Common myeloid progenitor, CD34-positive (primary cell): ENCODE measurements at regions not wholly inside any gene's neighbourhood (a gene's known extent, or its start where the extent isn't known, plus 50 kb on each side); places are given as distances from the start of the nearest gene placed in this dataset.

Source experiments
- CTCF ChIA-PET: fragments of 350-600 bp; sonication (Branson Sonifier 250); formaldehyde crosslinking; loops from one replicate; lab custom pipeline; 2021; ENCODE audit warnings: antibody characterized with exemption; lab: Charles Lee
- POLR2A ChIA-PET: fragments of 350-600 bp; sonication (Branson Sonifier 250); formaldehyde crosslinking; loops from one replicate; lab custom pipeline; 2021; ENCODE audit warnings: antibody characterized with exemption; lab: Charles Lee
- DNase-seq, 3 donors: peaks; one replicate each; pipeline versions ENCODE4 v3.0.0 to v3.0.0-alpha.2; 2013
- H3K27ac ChIP-seq, 2 experiments: 1 replicate in 1 of 2; 2 replicates in 1 of 2; pipeline ENCODE4 v1.7.0; 2013; ENCODE audit warnings: inconsistent platforms in 2 of 2, low read length in 2 of 2, mild to moderate bottlenecking in 2 of 2, low read depth in 1 of 2, moderate library complexity in 1 of 2; ENCODE audit not compliant: severe bottlenecking in 2 of 2, insufficient read depth in 1 of 2, poor library complexity in 1 of 2
- H3K27me3 ChIP-seq, 5 experiments: replicated peaks in 2 of 5; 1 replicate in 3 of 5; 2 replicates in 2 of 5; pipeline versions ENCODE4 v1.6.1 to v1.7.0; 2013; ENCODE audit warnings: low read length in 4 of 5, mild to moderate bottlenecking in 2 of 5, moderate library complexity in 2 of 5, inconsistent platforms in 1 of 5; ENCODE audit not compliant: insufficient read depth in 5 of 5, control insufficient read depth in 4 of 5
- H3K36me3 ChIP-seq, 4 experiments: 1 replicate in 2 of 4; 2 replicates in 2 of 4; pipeline versions ENCODE4 v1.6.1 to v1.7.0; 2013; ENCODE audit warnings: low read length in 3 of 4, control low read depth in 1 of 4, mild to moderate bottlenecking in 1 of 4; ENCODE audit not compliant: control insufficient read depth in 4 of 4, insufficient read depth in 4 of 4
- H3K4me1 ChIP-seq, 4 experiments: 1 replicate in 3 of 4; 2 replicates in 1 of 4; pipeline versions ENCODE4 v1.6.1 to v1.7.1; 2013; ENCODE audit warnings: low read length in 3 of 4, mild to moderate bottlenecking in 3 of 4, control low read depth in 1 of 4, inconsistent platforms in 1 of 4, moderate library complexity in 1 of 4; ENCODE audit not compliant: control insufficient read depth in 4 of 4, insufficient read depth in 4 of 4; ENCODE audit errors: control extremely low read depth in 1 of 4
- H3K4me3 ChIP-seq, 7 experiments: 1 replicate in 4 of 7; 2 replicates in 3 of 7; pipeline versions ENCODE4 v1.5.1 to v1.7.0; 2013; ENCODE audit warnings: mild to moderate bottlenecking in 7 of 7, low read length in 6 of 7, moderate library complexity in 6 of 7, inconsistent platforms in 2 of 7, low read depth in 2 of 7, control low read depth in 1 of 7; ENCODE audit not compliant: insufficient read depth in 4 of 7, control insufficient read depth in 1 of 7; ENCODE audit errors: extremely low read depth in 1 of 7
- H3K9me3 ChIP-seq, 5 experiments: 1 replicate in 4 of 5; 2 replicates in 1 of 5; pipeline versions ENCODE4 v1.6.1 to v1.7.1; 2013; ENCODE audit warnings: low read length in 4 of 5, mild to moderate bottlenecking in 2 of 5, inconsistent platforms in 1 of 5, low read depth in 1 of 5, moderate library complexity in 1 of 5; ENCODE audit not compliant: control insufficient read depth in 4 of 5, insufficient read depth in 2 of 5; ENCODE audit errors: control extremely low read depth in 1 of 5
- WGBS: methylation state at CpG from one replicate; pipeline ENCODE4 v1.1.5; 2013; ENCODE audit not compliant: insufficient coverage; 5-methylcytosine and 5-hydroxymethylcytosine counted together

DNA sequence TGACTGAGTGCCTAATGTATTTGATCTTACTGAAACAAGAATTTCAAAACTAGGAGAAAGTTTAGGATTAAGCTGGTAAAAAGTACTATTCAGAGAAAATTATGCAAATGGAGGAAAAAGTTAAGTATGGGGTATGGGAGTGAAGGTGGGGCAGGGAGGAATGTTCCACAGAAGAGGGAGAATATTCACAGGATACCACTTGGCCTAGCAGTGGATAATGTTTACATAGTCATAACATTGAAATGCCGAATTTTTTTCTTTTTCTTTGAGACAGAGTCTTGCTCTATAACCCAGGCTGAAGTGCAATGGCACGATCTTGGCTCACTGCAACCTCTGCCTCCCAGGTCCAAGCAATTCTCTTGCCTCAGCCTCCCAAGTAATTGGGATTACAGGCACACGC lies 61.2 kb upstream of the LMNB1 start:
- no peaks in the 10 kb centered on the region for H3K27me3 ChIP-seq
- no peaks in the 10 kb centered on the region for H3K36me3 ChIP-seq
- WGBS: 100% methylated on average over 1 of the region's 3 CpGs
- ChIA-PET CTCF (no interaction called here), POLR2A (no interaction called here)
- peaks cover 0 to 2% (median 0%) of the 10 kb centered on the region in 5 experiments for H3K9me3 ChIP-seq
- no peak for DNase-seq
- H3K27ac ChIP-seq: no peak overlapping the region
- no peak overlapping the region for H3K4me3 ChIP-seq
- H3K4me1 ChIP-seq: peaks cover 0 to 7% (median 0%) of the 10 kb centered on the region in 4 experiments

DNA sequence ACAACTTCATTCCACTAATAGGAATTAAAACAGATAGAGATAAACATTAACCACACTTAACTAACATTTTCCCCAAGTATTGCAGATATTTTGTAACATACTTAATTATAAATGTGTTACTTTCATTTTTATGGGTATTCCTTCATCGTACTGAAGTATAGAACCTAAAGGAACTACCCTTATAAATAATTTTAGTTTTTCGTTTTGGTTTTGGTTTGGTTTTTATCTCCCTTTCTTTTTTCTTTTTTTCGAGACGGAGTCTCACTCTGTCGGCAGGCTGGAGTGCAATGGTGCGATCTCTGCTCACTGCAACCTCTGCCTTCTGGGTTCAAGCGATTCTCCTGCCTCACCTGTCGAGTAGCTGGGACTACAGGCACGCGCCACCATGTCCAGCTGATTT lies 60.1 kb upstream of the LMNB1 start:
- POLR2A ChIA-PET: no interaction called here
- Histone ChIP-seq H3K27me3 (no peaks in the 10 kb centered on the region), H3K27ac (no peak overlapping the region), H3K4me3 (no peak overlapping the region), H3K9me3 (peaks cover 0 to 2% (median 0%) of the 10 kb centered on the region in 5 experiments), H3K36me3 (no peaks in the 10 kb centered on the region), H3K4me1 (peaks cover 0 to 7% (median 0%) of the 10 kb centered on the region in 4 experiments)
- CTCF ChIA-PET: no interaction called here
- no peak for DNase-seq
- WGBS: 97% methylated on average over 5 of the region's 10 CpGs

DNA sequence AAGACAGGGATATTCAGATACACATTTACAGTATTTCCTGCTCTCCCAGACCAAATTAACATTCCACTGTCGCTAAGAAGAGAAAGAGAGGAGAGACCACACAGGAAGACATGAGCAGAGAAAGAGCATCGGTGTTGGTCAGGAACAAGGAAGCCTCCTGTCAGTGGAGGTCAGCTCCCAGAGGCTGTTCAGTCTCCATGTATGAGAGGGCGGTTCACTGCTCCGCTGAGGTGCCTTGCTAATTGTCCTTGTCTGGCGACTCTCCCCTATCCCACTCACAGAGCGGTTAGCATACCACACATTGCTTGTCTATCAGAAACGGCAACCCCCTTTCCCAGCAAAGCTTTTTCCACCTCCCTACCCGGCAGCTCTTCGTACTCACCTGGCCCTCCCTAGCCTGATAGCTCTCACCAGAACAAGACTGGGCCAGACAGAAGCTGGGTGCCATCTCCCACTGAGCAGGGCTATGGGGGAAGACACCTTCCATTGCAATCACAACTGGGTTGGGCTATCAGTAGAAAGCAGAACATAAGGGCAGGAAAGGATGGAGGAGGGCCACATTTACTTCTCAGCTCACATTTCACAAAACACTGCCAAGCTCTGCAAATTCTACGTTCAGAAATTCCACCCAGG lies 58.6 kb upstream of the LMNB1 start:
- Histone ChIP-seq H3K36me3 (no peaks in the 10 kb centered on the region), H3K4me1 (peaks cover 0 to 7% (median 0%) of the 10 kb centered on the region in 4 experiments), H3K4me3 (no peak overlapping the region), H3K27me3 (no peaks in the 10 kb centered on the region), H3K27ac (no peak overlapping the region), H3K9me3 (no peaks in the 10 kb centered on the region)
- WGBS: 85% methylated on average over 7 of the region's 10 CpGs
- ChIA-PET POLR2A (no interaction called here), CTCF (interaction anchor here (1.3 kb wide), 1 partner anchor 60 kb away, joined by 3 read pairs; no protein-coding TSS in a partner anchor)
- no peak for DNase-seq

DNA sequence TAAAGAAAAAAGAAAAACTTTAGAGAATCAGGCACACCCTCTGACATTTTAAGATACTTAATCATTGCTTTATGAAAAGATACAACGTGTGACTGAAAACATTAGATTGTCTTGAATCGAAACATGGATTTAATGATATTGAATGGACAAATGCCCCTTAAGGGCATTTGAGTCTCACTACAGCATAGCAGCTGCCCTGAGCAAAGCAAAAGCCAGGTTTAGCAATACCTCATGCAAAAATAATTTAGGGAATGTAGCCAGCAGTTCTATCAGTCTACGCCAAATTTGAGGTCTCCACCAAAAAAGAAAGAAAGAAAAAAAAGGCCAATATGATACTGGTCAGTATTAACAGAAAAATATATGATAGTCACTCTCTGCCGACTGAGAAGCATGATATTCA lies 56.6 kb upstream of the LMNB1 start:
- Histone ChIP-seq H3K27ac (no peak overlapping the region), H3K9me3 (peaks cover 0 to 3% (median 0%) of the 10 kb centered on the region in 5 experiments), H3K27me3 (no peaks in the 10 kb centered on the region), H3K4me1 (peaks cover 0 to 7% (median 0%) of the 10 kb centered on the region in 4 experiments), H3K4me3 (no peak overlapping the region), H3K36me3 (no peaks in the 10 kb centered on the region)
- CTCF ChIA-PET: no interaction called here
- POLR2A ChIA-PET: no interaction called here
- DNase-seq: no peak
- 97% methylated on average over 3 of the region's 4 CpGs for WGBS

DNA sequence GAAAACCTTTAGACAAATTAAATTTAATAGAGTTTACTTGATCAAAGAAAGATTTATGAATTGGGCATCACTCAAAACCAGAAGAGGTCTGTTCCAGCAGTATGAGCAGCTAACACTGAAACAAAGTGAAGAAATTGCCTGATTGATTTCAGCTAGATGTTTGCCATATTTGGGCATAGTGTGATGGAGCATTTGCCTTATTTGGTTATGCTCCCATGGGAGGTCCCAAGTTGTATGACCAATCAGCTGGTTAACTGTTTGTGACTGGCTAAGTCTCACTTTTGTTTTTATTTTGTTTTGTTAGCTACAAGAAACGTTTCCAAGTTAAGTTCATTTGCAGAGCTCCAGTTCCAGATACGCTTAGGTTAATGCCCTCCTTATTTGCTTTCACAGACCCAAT lies 53.3 kb upstream of the LMNB1 start:
- ChIA-PET POLR2A (interaction anchor here (0.6 kb wide), 1 partner anchor 39 kb away, joined by 6 read pairs; no protein-coding TSS in a partner anchor), CTCF (interaction anchor here (0.7 to 1.8 kb wide), 4 partner anchors 22 to 79 kb away, joined by 3 to 7 read pairs (median 4); no protein-coding TSS in a partner anchor)
- Histone ChIP-seq H3K4me3 (no peak overlapping the region), H3K9me3 (peaks cover 0 to 3% (median 0%) of the 10 kb centered on the region in 5 experiments), H3K27me3 (no peaks in the 10 kb centered on the region), H3K27ac (no peak overlapping the region), H3K4me1 (peaks cover 0 to 2% (median 0%) of the 10 kb centered on the region in 4 experiments), H3K36me3 (no peaks in the 10 kb centered on the region)
- WGBS: no CpG with 5 or more reads among the region's 2 CpGs
- no peak for DNase-seq
